Transverse colon (tissue), 4 donors: ENCODE measurements at regions not wholly inside any gene's neighbourhood (a gene's known extent, or its start where the extent isn't known, plus 50 kb on each side); places are given as distances from the start of the nearest gene placed in this dataset.

Experiments
- DNase-seq: peaks from one replicate; pipeline ENCODE4 v3.0.0-alpha.2; 2019
- H3K27ac ChIP-seq, 4 donors: fragments of 200-600 bp; sonication (generic); 2 replicates each; pipeline ENCODE4 v1.5.1; 2016 to 2018; ENCODE audit warnings: inconsistent platforms in 4 of 4
- H3K27me3 ChIP-seq: fragments of 200-600 bp; sonication (generic); 2 replicates; pipeline ENCODE4 v1.5.1; 2017; ENCODE audit warnings: inconsistent platforms
- H3K36me3 ChIP-seq, 4 donors: fragments of 200-600 bp; sonication (generic); 2 replicates each; pipeline ENCODE4 v1.5.1; 2017 to 2019; ENCODE audit warnings: inconsistent platforms in 4 of 4
- H3K4me1 ChIP-seq, 4 donors: fragments of 200-600 bp; sonication (generic); 2 replicates each; pipeline ENCODE4 v1.5.1; 2017 to 2020; ENCODE audit warnings: inconsistent platforms in 4 of 4
- H3K4me3 ChIP-seq, 4 donors: fragments of 200-600 bp; sonication (generic); 1 replicate in 1 of 4; 2 replicates in 3 of 4; pipeline versions ENCODE4 v1.5.1 to v1.6.1; 2017 to 2019; ENCODE audit warnings: inconsistent platforms in 4 of 4
- H3K9me3 ChIP-seq, 2 donors: fragments of 200-600 bp; sonication (generic); 2 replicates each; pipeline ENCODE4 v1.5.1; 2017 to 2019; ENCODE audit warnings: inconsistent platforms in 2 of 2
- CTCF ChIP-seq, 5 experiments: fragments of 200-600 bp in 3 of 5; fragments of 450-650 bp in 2 of 5; sonication (generic) in 3 of 5; IDR thresholded peaks; 1 replicate in 2 of 5; 2 replicates in 3 of 5; pipeline ENCODE4 v1.5.1; 2016 to 2017; ENCODE audit warnings: antibody characterized with exemption in 5 of 5, inconsistent platforms in 3 of 5, mild to moderate bottlenecking in 2 of 5, moderate library complexity in 1 of 5
- EP300 ChIP-seq: sonication (generic); formaldehyde crosslinking; IDR thresholded peaks from one replicate; pipeline ENCODE4 v1.6.1; 2017; ENCODE audit warnings: antibody characterized with exemption, low read depth
- POLR2A ChIP-seq: fragments of 450-650 bp; IDR thresholded peaks from one replicate; pipeline ENCODE4 v1.6.1; 2016; ENCODE audit warnings: antibody characterized with exemption, mild to moderate bottlenecking, moderate library complexity
- POLR2AphosphoS5 ChIP-seq, 3 donors: sonication (generic); formaldehyde crosslinking; IDR thresholded peaks; one replicate each; pipeline ENCODE4 v1.6.1; 2016; ENCODE audit warnings: antibody characterized with exemption in 3 of 3
- WGBS, 2 donors: methylation state at CpG; one replicate each; pipeline ENCODE4 v1.1.5; 2018; ENCODE audit warnings: low coverage in 1 of 2; 5-methylcytosine and 5-hydroxymethylcytosine counted together
- in situ Hi-C, 4 donors: fragments of 200-750 bp; cut with MboI; loops; one replicate each; pipeline versions ENCODE4 v1.15.0 to v1.15.1; 2017; ENCODE audit warnings: low sequenced_read_pairs in 3 of 4, low pct_ligation_motif_present in 1 of 4, low pct_unique_long_range_greater_than_20kb in 1 of 4
- intact Hi-C: fragments of 100-400 bp; cut with DNase I; formaldehyde crosslinking; loops from one replicate; pipeline ENCODE4 v1.15.1; 2023; ENCODE audit warnings: low total_unique reads

GRCh38 chr10:78768876-78769275 lies 299.9 kb upstream of the ZMIZ1 start:
- H3K4me1 ChIP-seq: peaks cover 0 to 9% (median 0%) of the 10 kb centered on the region in 4 donors
- intact Hi-C loops: no loop called here
- in situ Hi-C loops: no loop called here

GRCh38 chr10:78769526-78769925 lies 299.2 kb upstream of the ZMIZ1 start:
- 86 to 91% methylated on average over 4 to 5 of the region's 5 CpGs for WGBS, 2 donors
- Histone ChIP-seq H3K9me3 (no peaks in the 10 kb centered on the region), H3K27ac (no peak overlapping the region), H3K4me1 (peaks cover 0 to 7% (median 0%) of the 10 kb centered on the region in 4 donors), H3K27me3 (no peaks in the 10 kb centered on the region), H3K4me3 (no peak overlapping the region), H3K36me3 (no peaks in the 10 kb centered on the region)
- DNase-seq: no peak
- in situ Hi-C loops: no loop called here
- TF ChIP-seq EP300 (no peak), POLR2A (no peak), CTCF (IDR thresholded peaks at IDR 0.05) (no peak), POLR2AphosphoS5 (IDR thresholded peaks at IDR 0.05) (no peak)
- intact Hi-C loops: no loop called here

More at GRCh38 chr10:78768876-78769275, 299.9 kb upstream of the ZMIZ1 start:
- Histone ChIP-seq H3K4me3 (no peak overlapping the region), H3K27ac (no peak overlapping the region), H3K27me3 (no peaks in the 10 kb centered on the region), H3K36me3 (no peaks in the 10 kb centered on the region), H3K9me3 (no peaks in the 10 kb centered on the region)
- 70% methylated on average over 5 of the region's 5 CpGs; no CpG with 5 or more reads in 1 of the 2 donors for WGBS, 2 donors
- no peak for DNase-seq
- no peak for TF ChIP-seq EP300

- H3K4me3 ChIP-seq: no peak overlapping the region
- DNase-seq: no peak
- H3K27ac ChIP-seq: peak overlapping the region in 2 of 4 donors; percentile 4 to 30
- H3K4me1 ChIP-seq: peaks cover 0 to 14% (median 0%) of the 10 kb centered on the region in 4 donors
- H3K9me3 ChIP-seq: no peaks in the 10 kb centered on the region
- intact Hi-C loops: loop anchor here (10.0 kb wide), 1 partner anchor 294 kb away; the partner anchor contains the start of gene ZMIZ1
- H3K36me3 ChIP-seq: no peaks in the 10 kb centered on the region
- no peaks in the 10 kb centered on the region for H3K27me3 ChIP-seq
- WGBS, 2 donors: 85 to 92% methylated on average over 11 to 16 of the region's 16 CpGs
- in situ Hi-C loops: no loop called here
- no peak for TF ChIP-seq POLR2A
- TF ChIP-seq CTCF (IDR thresholded peaks at IDR 0.05): no peak
- TF ChIP-seq EP300: no peak
- no peak for TF ChIP-seq POLR2AphosphoS5 (IDR thresholded peaks at IDR 0.05)
Measured at GRCh38 chr10:78770167-78771090, 298.3 kb upstream of the ZMIZ1 start.

GRCh38 chr10:78771260-78771659 lies 297.5 kb upstream of the ZMIZ1 start:
- peaks cover 0 to 14% (median 0%) of the 10 kb centered on the region in 4 donors for H3K4me1 ChIP-seq
- no peak for TF ChIP-seq POLR2AphosphoS5 (IDR thresholded peaks at IDR 0.05)
- TF ChIP-seq CTCF (IDR thresholded peaks at IDR 0.05): no peak
- no peak for TF ChIP-seq EP300
- no peak for TF ChIP-seq POLR2A
- in situ Hi-C loops: no loop called here

More at GRCh38 chr10:78771260-78771659, 297.5 kb upstream of the ZMIZ1 start:
- no peaks in the 10 kb centered on the region for H3K9me3 ChIP-seq
- peak overlapping the region in 3 of 4 donors; percentile 30 to 58 (median 46) for H3K27ac ChIP-seq
- intact Hi-C loops: loop anchor here (10.0 kb wide), 1 partner anchor 294 kb away; the partner anchor contains the start of gene ZMIZ1
- no peak for DNase-seq
- no peaks in the 10 kb centered on the region for H3K36me3 ChIP-seq
- no peaks in the 10 kb centered on the region for H3K27me3 ChIP-seq
- H3K4me3 ChIP-seq: no peak overlapping the region
- 82% methylated on average over 7 of the region's 7 CpGs; no CpG with 5 or more reads in 1 of the 2 donors for WGBS, 2 donors
